CD14-positive monocyte (primary cell): ENCODE measurements at regions not wholly inside any gene's neighbourhood (a gene's known extent, or its start where the extent isn't known, plus 50 kb on each side); places are given as distances from the start of the nearest gene placed in this dataset.

Source experiments
- DNase-seq, 3 donors: peaks; one replicate each; pipeline ENCODE4 v3.0.0-alpha.2; 2011 to 2022
- H2AFZ ChIP-seq: 2 replicates; pipeline ENCODE4 v1.6.0; 2012; ENCODE audit warnings: mild to moderate bottlenecking, low read depth, low read length, inconsistent platforms; ENCODE audit not compliant: insufficient read depth, poor library complexity, severe bottlenecking
- H3K27ac ChIP-seq, 2 donors: 1 replicate in 1 of 2; 2 replicates in 1 of 2; pipeline ENCODE4 v1.5.1; 2012 to 2013; ENCODE audit warnings: low read length in 2 of 2, control low read depth in 1 of 2, inconsistent platforms in 1 of 2, low read depth in 1 of 2, mild to moderate bottlenecking in 1 of 2
- H3K27me3 ChIP-seq, 2 donors: one replicate each; pipeline versions ENCODE4 v1.6.0 to v1.6.1; 2011 to 2013; ENCODE audit warnings: low read length in 2 of 2; ENCODE audit not compliant: control insufficient read depth in 2 of 2, insufficient read depth in 2 of 2
- H3K36me3 ChIP-seq, 2 donors: replicated peaks in 1 of 2; 1 replicate in 1 of 2; 2 replicates in 1 of 2; pipeline versions ENCODE4 v1.5.1 to v1.6.1; 2012 to 2013; ENCODE audit warnings: low read length in 2 of 2, control low read depth in 1 of 2, inconsistent platforms in 1 of 2, mild to moderate bottlenecking in 1 of 2; ENCODE audit not compliant: insufficient read depth in 2 of 2, control insufficient read depth in 1 of 2
- H3K4me1 ChIP-seq, 2 donors: 1 replicate in 1 of 2; 2 replicates in 1 of 2; pipeline versions ENCODE4 v1.5.1 to v1.6.1; 2012 to 2013; ENCODE audit warnings: low read length in 2 of 2, control low read depth in 1 of 2, inconsistent platforms in 1 of 2, mild to moderate bottlenecking in 1 of 2, moderate library complexity in 1 of 2; ENCODE audit not compliant: insufficient read depth in 2 of 2, control insufficient read depth in 1 of 2
- H3K4me2 ChIP-seq: replicated peaks from 2 replicates; pipeline ENCODE3; 2012; ENCODE audit warnings: low read length, moderate library complexity, mild to moderate bottlenecking; ENCODE audit not compliant: poor library complexity, severe bottlenecking; ENCODE audit errors: extremely low read depth
- H3K4me3 ChIP-seq, 3 experiments: fragments of 200-600 bp in 1 of 3; sonication (generic) in 1 of 3; replicated peaks in 1 of 3; 1 replicate in 2 of 3; 2 replicates in 1 of 3; pipeline ENCODE4 v1.5.1; 2011 to 2013; ENCODE audit warnings: low read length in 3 of 3, mild to moderate bottlenecking in 3 of 3, control low read depth in 2 of 3, low read depth in 2 of 3, inconsistent platforms in 1 of 3, moderate library complexity in 1 of 3
- H3K79me2 ChIP-seq: 2 replicates; pipeline ENCODE4 v1.6.0; 2012; ENCODE audit warnings: mild to moderate bottlenecking, control low read depth, inconsistent platforms, low read length, moderate library complexity; ENCODE audit not compliant: insufficient read depth
- H3K9ac ChIP-seq: 2 replicates; pipeline ENCODE4 v1.6.0; 2017; ENCODE audit warnings: low read length, mild to moderate bottlenecking; ENCODE audit not compliant: insufficient read depth, poor library complexity, severe bottlenecking
- H3K9me3 ChIP-seq, 2 donors: replicated peaks in 1 of 2; 1 replicate in 1 of 2; 2 replicates in 1 of 2; pipeline versions ENCODE4 v1.5.1 to v1.6.1; 2012 to 2013; ENCODE audit warnings: low read length in 2 of 2, control low read depth in 1 of 2; ENCODE audit not compliant: control insufficient read depth in 1 of 2, insufficient read depth in 1 of 2
- H4K20me1 ChIP-seq: 2 replicates; pipeline ENCODE4 v1.6.0; 2012; ENCODE audit warnings: mild to moderate bottlenecking, low read length, control low read depth, moderate library complexity; ENCODE audit not compliant: insufficient read depth
- H3K27ac Mint-ChIP-seq, 7 donors: one replicate each; pipeline ENCODE4 v1.8.0; 2020; ENCODE audit warnings: mild to moderate bottlenecking in 7 of 7, mixed read lengths in 7 of 7, moderate library complexity in 6 of 7, inconsistent platforms in 2 of 7
- H3K27me3 Mint-ChIP-seq, 3 donors: one replicate each; pipeline ENCODE4 v1.8.0; 2021 to 2022; ENCODE audit warnings: low read depth in 3 of 3, mild to moderate bottlenecking in 3 of 3, mixed read lengths in 3 of 3, moderate library complexity in 3 of 3, inconsistent platforms in 1 of 3
- H3K36me3 Mint-ChIP-seq, 2 donors: one replicate each; pipeline ENCODE4 v1.8.0; 2020; ENCODE audit warnings: mixed read lengths in 2 of 2, inconsistent platforms in 1 of 2, mild to moderate bottlenecking in 1 of 2
- H3K4me1 Mint-ChIP-seq: one replicate; pipeline ENCODE4 v1.8.0; 2020; ENCODE audit warnings: mild to moderate bottlenecking, mixed read lengths
- H3K4me3 Mint-ChIP-seq, 2 donors: one replicate each; pipeline ENCODE4 v1.8.0; 2020; ENCODE audit warnings: mild to moderate bottlenecking in 2 of 2, mixed read lengths in 2 of 2, moderate library complexity in 1 of 2
- H3K9me3 Mint-ChIP-seq, 7 donors: one replicate each; pipeline ENCODE4 v1.8.0; 2020 to 2022; ENCODE audit warnings: mixed read lengths in 7 of 7, mild to moderate bottlenecking in 6 of 7, moderate library complexity in 6 of 7, inconsistent platforms in 2 of 7
- CTCF ChIP-seq: fragments of 200-600 bp; IDR thresholded peaks from one replicate; pipeline ENCODE4 v1.8.0; 2022; ENCODE audit warnings: antibody characterized with exemption, mild to moderate bottlenecking
- WGBS: methylation state at CpG from one replicate; pipeline ENCODE4 v1.1.5; 2013; ENCODE audit warnings: missing lambda C conversion rate; ENCODE audit not compliant: insufficient coverage; 5-methylcytosine and 5-hydroxymethylcytosine counted together
- intact Hi-C, 2 donors: fragments of 100-400 bp; cut with micrococcal nuclease; formaldehyde crosslinking; loops; one replicate each; pipeline versions ENCODE4 v1.15.0 to v1.15.1; 2023

- H3K4me2 ChIP-seq, result no peak overlapping the region
- no peak overlapping the region for H2AFZ ChIP-seq
- H3K4me3 ChIP-seq, result no peak overlapping the region
- no peaks in the 10 kb centered on the region for H3K9me3 ChIP-seq
- H3K4me1 ChIP-seq, result no peaks in the 10 kb centered on the region
- H3K4me1 Mint-ChIP-seq, result no peaks in the 10 kb centered on the region
- no CpG with 5 or more reads among the region's 3 CpGs for WGBS
- H3K27me3 ChIP-seq, result no peaks in the 10 kb centered on the region
- no peaks in the 10 kb centered on the region for H3K36me3 Mint-ChIP-seq
- H3K9ac ChIP-seq, result no peak overlapping the region
- H3K27ac Mint-ChIP-seq, result no peak overlapping the region
- DNase-seq, result no peak
- H3K36me3 ChIP-seq, result no peaks in the 10 kb centered on the region
- no peak for TF ChIP-seq CTCF
- intact Hi-C loops, result no loop called here
- H3K9me3 Mint-ChIP-seq, result peaks cover 0 to 8% (median 4%) of the 10 kb centered on the region in 7 donors
- H4K20me1 ChIP-seq, result no peaks in the 10 kb centered on the region
- no peak overlapping the region for H3K27ac ChIP-seq
- H3K79me2 ChIP-seq, result no peaks in the 10 kb centered on the region
- no peak overlapping the region for H3K4me3 Mint-ChIP-seq
- H3K27me3 Mint-ChIP-seq, result peaks cover 0 to 4% (median 2%) of the 10 kb centered on the region in 3 donors
Observed at GRCh38 chr22:47994045-47994444, 1231.6 kb downstream of the TBC1D22A start.

- no peak overlapping the region for H3K9ac ChIP-seq
- no peaks in the 10 kb centered on the region for H3K4me1 ChIP-seq
- no peak for TF ChIP-seq CTCF
- no peaks in the 10 kb centered on the region for H3K36me3 ChIP-seq
- no peaks in the 10 kb centered on the region for H3K27me3 ChIP-seq
- peaks cover 1 to 16% (median 10%) of the 10 kb centered on the region in 7 donors for H3K9me3 Mint-ChIP-seq
- no peak overlapping the region for H3K4me3 ChIP-seq
- 83% methylated on average over 2 of the region's 3 CpGs for WGBS
- no peak overlapping the region for H3K27ac ChIP-seq
- H3K4me3 Mint-ChIP-seq, result no peak overlapping the region
- no peak for DNase-seq
- no peaks in the 10 kb centered on the region for H3K79me2 ChIP-seq
- no peak overlapping the region for H3K4me2 ChIP-seq
- H2AFZ ChIP-seq, result no peak overlapping the region
- peaks cover 3 to 5% of the 10 kb centered on the region in 2 donors for H3K9me3 ChIP-seq
- no peaks in the 10 kb centered on the region for H3K4me1 Mint-ChIP-seq
- no peak overlapping the region for H3K27ac Mint-ChIP-seq
- intact Hi-C loops, result no loop called here
- H3K27me3 Mint-ChIP-seq, result peaks cover 0 to 4% (median 2%) of the 10 kb centered on the region in 3 donors
- H3K36me3 Mint-ChIP-seq, result no peaks in the 10 kb centered on the region
- H4K20me1 ChIP-seq, result no peaks in the 10 kb centered on the region
Observed at GRCh38 chr22:47990481-47990880, 1228.0 kb downstream of the TBC1D22A start.
